Esophagus muscularis mucosa (tissue), 4 donors: ENCODE measurements at regions not wholly inside any gene's neighbourhood (a gene's known extent, or its start where the extent isn't known, plus 50 kb on each side); places are given as distances from the start of the nearest gene placed in this dataset.

Source experiments
- EP300 ChIP-seq: sonication (generic); formaldehyde crosslinking; IDR thresholded peaks from one replicate; pipeline ENCODE4 v1.6.1; 2017; ENCODE audit warnings: antibody characterized with exemption
- POLR2A ChIP-seq: fragments of 450-650 bp; IDR thresholded peaks from one replicate; pipeline ENCODE4 v1.6.1; 2017; ENCODE audit warnings: antibody characterized with exemption, moderate library complexity, mild to moderate bottlenecking, low read depth
- POLR2AphosphoS5 ChIP-seq, 2 donors: sonication (generic); formaldehyde crosslinking; IDR thresholded peaks; one replicate each; pipeline ENCODE4 v1.6.1; 2017; ENCODE audit warnings: antibody characterized with exemption in 2 of 2
- TF ChIP-seq, protein P1 (sequence below), 3 experiments: fragments of 200-600 bp in 2 of 3; fragments of 450-650 bp in 1 of 3; sonication (generic) in 2 of 3; IDR thresholded peaks; one replicate each; pipeline ENCODE4 v1.5.1; 2017 to 2019; ENCODE audit warnings: antibody characterized with exemption in 3 of 3, mild to moderate bottlenecking in 2 of 3, moderate library complexity in 1 of 3

DNA sequence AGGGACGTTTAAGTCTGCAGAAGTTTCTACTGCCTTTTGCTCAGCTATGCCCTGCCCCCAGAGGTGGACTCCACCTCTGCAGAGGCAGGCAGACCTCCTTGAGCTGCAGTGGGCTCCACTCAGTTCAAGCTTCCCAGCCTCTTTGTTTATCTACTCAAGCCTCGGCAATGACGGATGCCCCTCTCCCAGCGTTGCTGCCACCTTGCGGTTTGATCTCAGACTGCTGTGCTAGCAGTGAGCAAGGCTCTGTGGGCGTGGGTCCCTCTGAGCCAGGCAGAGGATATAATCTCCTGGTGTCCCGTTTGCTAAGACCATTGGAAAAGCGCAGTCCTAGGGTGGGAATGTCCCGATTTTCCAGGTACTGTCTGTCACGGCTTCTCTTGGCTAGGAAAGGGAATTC is 2188.5 kb upstream of the WWC1 start:
- TF ChIP-seq, protein P1, sequence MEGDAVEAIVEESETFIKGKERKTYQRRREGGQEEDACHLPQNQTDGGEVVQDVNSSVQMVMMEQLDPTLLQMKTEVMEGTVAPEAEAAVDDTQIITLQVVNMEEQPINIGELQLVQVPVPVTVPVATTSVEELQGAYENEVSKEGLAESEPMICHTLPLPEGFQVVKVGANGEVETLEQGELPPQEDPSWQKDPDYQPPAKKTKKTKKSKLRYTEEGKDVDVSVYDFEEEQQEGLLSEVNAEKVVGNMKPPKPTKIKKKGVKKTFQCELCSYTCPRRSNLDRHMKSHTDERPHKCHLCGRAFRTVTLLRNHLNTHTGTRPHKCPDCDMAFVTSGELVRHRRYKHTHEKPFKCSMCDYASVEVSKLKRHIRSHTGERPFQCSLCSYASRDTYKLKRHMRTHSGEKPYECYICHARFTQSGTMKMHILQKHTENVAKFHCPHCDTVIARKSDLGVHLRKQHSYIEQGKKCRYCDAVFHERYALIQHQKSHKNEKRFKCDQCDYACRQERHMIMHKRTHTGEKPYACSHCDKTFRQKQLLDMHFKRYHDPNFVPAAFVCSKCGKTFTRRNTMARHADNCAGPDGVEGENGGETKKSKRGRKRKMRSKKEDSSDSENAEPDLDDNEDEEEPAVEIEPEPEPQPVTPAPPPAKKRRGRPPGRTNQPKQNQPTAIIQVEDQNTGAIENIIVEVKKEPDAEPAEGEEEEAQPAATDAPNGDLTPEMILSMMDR (IDR thresholded peaks at IDR 0.05): no peak
- no peak for TF ChIP-seq EP300
- TF ChIP-seq POLR2A: no peak
- TF ChIP-seq POLR2AphosphoS5 (IDR thresholded peaks at IDR 0.05): no peak
